ENCODE measurements at regions not wholly inside any gene's neighbourhood (a gene's known extent, or its start where the extent isn't known, plus 50 kb on each side); places are given as distances from the start of the nearest gene placed in this dataset.

DNA sequence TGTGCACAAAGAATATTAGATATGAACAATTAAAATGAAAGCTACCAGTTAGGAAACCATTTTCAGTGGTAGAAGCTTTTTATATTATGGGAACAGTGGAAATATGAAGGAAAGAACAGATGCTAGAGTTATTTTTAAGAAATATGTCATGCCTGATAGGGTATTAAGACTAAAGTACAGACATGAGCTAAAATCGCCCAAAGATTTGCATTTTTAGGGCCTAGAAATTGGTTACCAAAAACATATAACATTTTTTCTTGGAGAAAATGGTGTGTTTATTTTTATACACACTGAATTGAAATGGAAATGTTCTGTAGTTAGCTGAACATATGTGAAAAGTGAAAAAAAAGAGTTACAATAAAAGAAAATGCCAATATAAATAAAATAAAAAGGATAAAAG lies 441.9 kb downstream of the TLL1 start:
- no peaks in the 10 kb centered on the region for H3K36me3 ChIP-seq
- no peak for TF ChIP-seq POLR2A (IDR thresholded peaks at IDR 0.05)
- TF ChIP-seq, protein P1, sequence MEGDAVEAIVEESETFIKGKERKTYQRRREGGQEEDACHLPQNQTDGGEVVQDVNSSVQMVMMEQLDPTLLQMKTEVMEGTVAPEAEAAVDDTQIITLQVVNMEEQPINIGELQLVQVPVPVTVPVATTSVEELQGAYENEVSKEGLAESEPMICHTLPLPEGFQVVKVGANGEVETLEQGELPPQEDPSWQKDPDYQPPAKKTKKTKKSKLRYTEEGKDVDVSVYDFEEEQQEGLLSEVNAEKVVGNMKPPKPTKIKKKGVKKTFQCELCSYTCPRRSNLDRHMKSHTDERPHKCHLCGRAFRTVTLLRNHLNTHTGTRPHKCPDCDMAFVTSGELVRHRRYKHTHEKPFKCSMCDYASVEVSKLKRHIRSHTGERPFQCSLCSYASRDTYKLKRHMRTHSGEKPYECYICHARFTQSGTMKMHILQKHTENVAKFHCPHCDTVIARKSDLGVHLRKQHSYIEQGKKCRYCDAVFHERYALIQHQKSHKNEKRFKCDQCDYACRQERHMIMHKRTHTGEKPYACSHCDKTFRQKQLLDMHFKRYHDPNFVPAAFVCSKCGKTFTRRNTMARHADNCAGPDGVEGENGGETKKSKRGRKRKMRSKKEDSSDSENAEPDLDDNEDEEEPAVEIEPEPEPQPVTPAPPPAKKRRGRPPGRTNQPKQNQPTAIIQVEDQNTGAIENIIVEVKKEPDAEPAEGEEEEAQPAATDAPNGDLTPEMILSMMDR (IDR thresholded peaks at IDR 0.05): no peak
- H3K27ac ChIP-seq: no peak overlapping the region
- ATAC-seq: no peak
- no peak for DNase-seq
- no peaks in the 10 kb centered on the region for H3K4me1 ChIP-seq
- intact Hi-C loops (cut with DNase I): no loop called here
- H3K9me3 ChIP-seq: no peaks in the 10 kb centered on the region
- H3K4me3 ChIP-seq: no peak overlapping the region
- WGBS (ENCODE audit: insufficient coverage, low coverage, low lambda C conversion rate, missing lambda C conversion rate): 39% methylated on average over 1 of the region's 1 CpG
- no peaks in the 10 kb centered on the region for H3K27me3 ChIP-seq

DNA sequence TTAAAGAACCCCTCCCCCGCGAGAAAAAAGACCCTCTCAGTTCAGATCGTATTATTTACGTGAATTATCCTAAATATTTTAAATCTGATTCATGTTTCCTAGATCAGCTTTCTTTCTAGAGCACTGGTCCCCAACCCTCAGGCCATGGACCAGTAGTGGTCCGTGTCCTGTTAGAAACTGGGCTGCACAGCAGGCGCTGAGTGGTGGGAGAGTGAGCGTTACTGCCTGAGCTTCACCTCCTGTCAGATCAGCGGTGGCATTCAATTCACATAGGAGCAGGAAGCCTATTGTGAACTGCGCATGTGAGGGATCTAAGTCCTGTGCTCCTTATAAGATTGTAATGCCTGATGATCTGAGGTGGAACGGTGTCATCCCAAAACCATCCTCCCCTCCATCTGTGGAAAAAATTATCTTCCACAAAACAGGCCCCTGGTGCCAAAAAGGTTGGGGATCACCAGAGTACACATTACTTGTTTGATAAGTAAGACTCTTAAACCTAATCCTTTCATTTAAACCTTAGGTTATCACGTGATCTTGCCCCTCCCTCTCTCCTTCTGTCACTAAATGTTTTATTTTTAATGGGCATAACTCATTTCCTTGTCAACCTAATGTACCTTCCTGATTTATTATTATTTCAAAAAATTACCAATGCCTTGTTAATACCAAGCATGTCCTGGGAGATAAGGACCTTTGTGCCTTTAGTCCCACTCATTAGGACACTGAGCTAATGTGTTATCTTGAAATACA lies 442.9 kb downstream of the TLL1 start:
- Histone ChIP-seq H3K4me3 (no peak overlapping the region), H3K36me3 (no peaks in the 10 kb centered on the region), H3K27ac (no peak overlapping the region), H3K9me3 (no peaks in the 10 kb centered on the region), H3K27me3 (no peaks in the 10 kb centered on the region), H3K4me1 (no peaks in the 10 kb centered on the region)
- WGBS (ENCODE audit: insufficient coverage, low coverage, low lambda C conversion rate, missing lambda C conversion rate): 65% methylated on average over 10 of the region's 11 CpGs
- TF ChIP-seq, protein P1 (IDR thresholded peaks at IDR 0.05): no peak
- TF ChIP-seq POLR2A (IDR thresholded peaks at IDR 0.05): no peak
- ATAC-seq (no peak), DNase-seq (no peak)
- intact Hi-C loops (cut with DNase I): no loop called here

DNA sequence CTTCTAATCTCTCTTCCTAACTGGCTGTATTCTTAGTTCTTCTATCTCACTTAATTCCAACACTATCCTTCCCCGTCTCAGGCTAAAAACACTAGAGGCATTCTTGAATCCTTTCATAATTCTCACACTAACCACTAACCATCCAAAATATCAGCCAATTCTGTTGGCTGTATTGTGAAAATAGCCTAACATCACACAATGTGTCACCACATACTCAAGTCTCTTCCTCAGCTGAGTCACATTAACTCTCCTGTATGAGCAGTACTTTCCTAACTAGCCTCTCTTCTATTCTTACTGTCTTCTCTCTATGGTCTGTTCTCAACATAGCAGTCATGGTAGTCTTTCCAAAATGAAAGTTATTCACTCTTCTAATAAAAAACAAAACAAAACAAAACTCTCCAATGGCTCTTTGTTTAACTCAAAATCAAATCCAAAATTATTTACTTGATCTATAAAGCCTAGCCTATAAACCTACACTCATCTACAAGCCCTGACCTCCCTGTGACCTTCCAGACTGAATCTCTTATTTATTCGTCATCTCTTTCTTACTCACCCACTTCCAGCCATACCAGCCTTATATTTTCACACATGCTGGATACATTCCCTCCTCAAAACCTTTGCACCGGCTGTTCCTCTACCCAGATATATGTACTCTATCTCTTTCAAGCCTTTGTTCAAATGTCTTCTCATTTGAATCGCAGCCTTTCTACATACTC lies 445.9 kb downstream of the TLL1 start:
- TF ChIP-seq, protein P1 (IDR thresholded peaks at IDR 0.05): no peak
- TF ChIP-seq POLR2A (IDR thresholded peaks at IDR 0.05): no peak
- no peak overlapping the region for H3K4me3 ChIP-seq
- H3K9me3 ChIP-seq: no peaks in the 10 kb centered on the region
- DNase-seq: no peak
- intact Hi-C loops (cut with DNase I): no loop called here
- ATAC-seq: no peak
- no peaks in the 10 kb centered on the region for H3K27me3 ChIP-seq
- H3K27ac ChIP-seq: no peak overlapping the region
- no peaks in the 10 kb centered on the region for H3K4me1 ChIP-seq
- H3K36me3 ChIP-seq: no peaks in the 10 kb centered on the region
- WGBS (ENCODE audit: insufficient coverage, low coverage, low lambda C conversion rate, missing lambda C conversion rate): 54% methylated on average over 4 of the region's 4 CpGs

DNA sequence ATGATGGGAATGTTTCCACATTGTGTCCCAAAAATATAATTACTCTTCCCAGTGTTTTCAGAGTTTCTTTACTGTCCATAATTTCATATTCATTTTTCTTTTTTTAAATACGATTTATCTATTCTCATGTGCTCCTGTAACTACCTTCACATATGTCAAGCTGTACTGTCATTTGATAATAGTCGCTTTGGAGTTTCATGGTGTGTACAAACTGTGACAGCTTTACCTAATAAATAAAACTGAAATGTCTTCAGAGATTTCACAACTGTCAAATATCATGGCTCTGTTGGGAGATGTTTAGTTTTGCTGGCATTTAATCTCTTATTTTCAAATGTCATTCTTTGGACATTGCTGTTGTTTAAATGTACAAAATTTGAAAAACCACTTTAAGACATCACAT lies 450.2 kb downstream of the TLL1 start:
- no peak overlapping the region for H3K4me3 ChIP-seq
- ATAC-seq (no peak), DNase-seq (no peak)
- H3K36me3 ChIP-seq: no peaks in the 10 kb centered on the region
- H3K4me1 ChIP-seq: no peaks in the 10 kb centered on the region
- no peaks in the 10 kb centered on the region for H3K9me3 ChIP-seq
- H3K27ac ChIP-seq: no peak overlapping the region
- intact Hi-C loops (cut with DNase I): no loop called here
- WGBS (ENCODE audit: insufficient coverage, low coverage, low lambda C conversion rate, missing lambda C conversion rate): 53% methylated on average over 2 of the region's 2 CpGs
- no peak for TF ChIP-seq POLR2A (IDR thresholded peaks at IDR 0.05)
- TF ChIP-seq, protein P1 (IDR thresholded peaks at IDR 0.05): no peak
- no peaks in the 10 kb centered on the region for H3K27me3 ChIP-seq
